ENCODE measurements at regions not wholly inside any gene's neighbourhood (a gene's known extent, or its start where the extent isn't known, plus 50 kb on each side); places are given as distances from the start of the nearest gene placed in this dataset.

DNA sequence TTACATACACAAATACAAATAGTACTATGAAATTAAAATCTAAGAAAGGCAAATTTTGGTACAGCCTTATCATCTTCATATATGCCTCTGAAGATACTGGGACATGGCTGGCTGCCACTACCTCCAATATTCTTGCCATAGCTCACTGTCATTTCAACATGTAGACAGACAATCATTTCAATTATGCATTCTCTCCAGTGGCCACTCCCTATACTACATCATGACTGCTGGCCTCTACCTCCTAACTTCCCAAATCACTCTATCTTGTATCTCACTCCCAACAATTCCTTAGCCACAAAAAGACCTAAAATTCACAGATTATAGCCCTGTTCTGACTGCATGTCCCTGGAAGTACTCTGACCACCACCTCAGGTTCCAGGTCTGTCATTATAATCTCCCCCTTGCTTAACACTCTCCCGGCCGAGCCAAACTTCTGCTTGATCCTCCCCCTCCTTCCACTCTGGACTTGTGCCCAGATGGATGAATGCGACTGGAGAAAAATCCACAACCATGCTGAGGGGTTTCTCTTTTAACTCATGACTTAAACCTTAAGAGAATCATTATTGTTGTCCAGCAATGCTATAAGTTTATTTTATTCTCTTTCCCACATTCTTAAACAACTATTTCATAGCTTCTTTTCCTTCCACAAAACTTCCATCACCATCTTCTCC, 225.3 kb upstream of the TLE4 start (continued):
- TF ChIP-seq RNF2 (IDR thresholded peaks at IDR 0.05; ENCODE audit: borderline replicate concordance, low read depth, low read length, missing control alignments, poor library complexity, severe bottlenecking) (no peak), TAF7 (optimal IDR thresholded peaks at IDR 0.05; ENCODE audit: borderline replicate concordance, low read depth, low read length) (no peak), TCF12 (IDR thresholded peaks at IDR 0.05; ENCODE audit: low read depth, low read length) (no peak), GTF2F1 (IDR thresholded peaks at IDR 0.05; ENCODE audit: borderline replicate concordance, low read depth, low read length) (no peak)
